CD4-positive, alpha-beta T cell treated with Interleukin-4 for 1 hour (primary cell): ENCODE measurements at regions not wholly inside any gene's neighbourhood (a gene's known extent, or its start where the extent isn't known, plus 50 kb on each side); places are given as distances from the start of the nearest gene placed in this dataset.
"Not testable (repeated sequence)": the region's sequence is repeated elsewhere in the genome, so short reads cannot be mapped to it uniquely, and the experiment has no call there.

Source experiments
- DNase-seq, 2 donors: peaks; one replicate each; pipeline ENCODE4 v3.0.0-alpha.2; 2020 to 2022

DNA sequence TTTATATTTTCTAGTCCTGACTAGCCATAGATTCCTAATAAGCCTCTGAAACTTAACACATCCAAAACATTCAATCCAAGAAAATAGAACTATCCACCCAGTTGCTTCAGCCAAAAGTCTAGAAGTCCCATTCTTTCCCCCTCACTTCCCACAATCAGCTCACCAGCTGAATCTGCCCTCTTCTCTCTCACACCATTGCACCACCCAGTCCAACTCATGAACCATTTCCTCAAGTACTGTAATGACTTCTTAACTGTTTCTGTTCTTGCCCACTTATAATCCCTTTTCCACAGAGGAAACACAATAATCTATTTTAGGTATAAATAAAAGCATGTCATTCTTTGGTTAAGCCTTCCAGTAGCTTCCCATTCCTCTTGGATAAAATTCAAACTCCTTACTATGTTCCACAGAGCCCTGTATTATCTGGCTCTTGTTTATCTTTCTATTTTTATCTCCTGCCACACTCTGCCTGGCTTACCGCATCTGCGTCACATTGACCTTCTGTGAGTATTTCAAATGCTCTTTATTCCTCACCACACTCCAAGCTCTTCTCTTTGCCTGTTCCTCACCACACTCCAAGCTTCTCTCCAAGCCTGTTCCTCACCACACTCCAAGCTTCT, 205.9 kb upstream of the FRG1 start:
- DNase-seq = not testable (repeated sequence)

DNA sequence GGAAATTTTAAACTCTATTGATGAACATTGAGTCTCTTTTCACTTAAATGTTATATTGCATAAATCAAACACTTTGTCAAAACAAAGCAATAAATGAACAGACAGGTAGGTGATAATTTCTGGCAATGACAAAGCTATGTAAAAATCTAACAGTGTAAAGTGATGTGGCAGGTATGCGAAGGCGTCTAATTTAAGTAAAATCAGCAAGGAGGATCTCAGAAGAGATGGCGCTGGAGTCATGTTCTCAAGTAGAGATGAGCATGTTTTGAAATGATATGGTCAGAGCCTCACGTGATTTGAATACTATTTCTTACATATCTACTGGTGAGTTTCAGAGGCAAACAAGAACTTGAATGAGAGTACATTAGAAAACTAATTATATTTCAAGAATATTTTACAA, 204.0 kb upstream of the FRG1 start:
- not testable (repeated sequence) for DNase-seq

DNA sequence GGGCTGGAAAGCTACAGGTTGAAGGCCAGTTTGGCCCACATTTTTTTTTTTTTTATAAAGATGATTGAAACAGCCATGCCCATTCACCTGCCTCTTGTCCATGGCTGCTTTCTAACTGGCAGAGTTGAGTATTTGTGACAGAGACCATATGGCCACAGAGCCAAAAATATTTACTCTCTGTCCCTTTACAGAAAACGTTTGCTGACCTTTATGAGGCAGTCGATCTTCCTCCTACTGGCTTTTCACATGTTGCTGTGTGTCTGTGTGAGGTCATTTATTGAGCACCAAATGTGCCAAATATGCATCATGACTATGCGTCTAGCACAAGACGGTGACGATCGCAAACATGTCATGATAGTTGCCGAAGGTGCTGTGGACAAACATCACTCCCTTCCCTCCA, 200.6 kb upstream of the FRG1 start:
- not testable (repeated sequence) for DNase-seq

DNA sequence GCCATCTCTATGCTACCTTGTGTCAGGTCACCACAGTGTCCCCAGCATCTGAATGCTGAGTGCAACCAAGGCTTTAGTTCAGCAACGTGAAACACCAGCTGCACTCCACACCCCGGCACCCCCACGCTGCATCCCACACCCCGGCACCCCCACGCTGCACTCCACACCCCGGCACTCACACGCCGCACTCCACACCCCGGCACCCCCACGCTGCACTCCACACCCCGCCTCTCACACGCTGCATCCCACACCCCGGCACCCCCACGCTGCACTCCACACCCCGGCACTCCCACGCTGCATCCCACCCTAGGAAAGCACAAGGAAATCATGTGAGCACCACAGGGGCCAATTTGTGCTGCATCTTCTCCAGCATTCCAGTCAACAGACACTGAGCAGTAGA, 199.8 kb upstream of the FRG1 start:
- DNase-seq = no peak

DNA sequence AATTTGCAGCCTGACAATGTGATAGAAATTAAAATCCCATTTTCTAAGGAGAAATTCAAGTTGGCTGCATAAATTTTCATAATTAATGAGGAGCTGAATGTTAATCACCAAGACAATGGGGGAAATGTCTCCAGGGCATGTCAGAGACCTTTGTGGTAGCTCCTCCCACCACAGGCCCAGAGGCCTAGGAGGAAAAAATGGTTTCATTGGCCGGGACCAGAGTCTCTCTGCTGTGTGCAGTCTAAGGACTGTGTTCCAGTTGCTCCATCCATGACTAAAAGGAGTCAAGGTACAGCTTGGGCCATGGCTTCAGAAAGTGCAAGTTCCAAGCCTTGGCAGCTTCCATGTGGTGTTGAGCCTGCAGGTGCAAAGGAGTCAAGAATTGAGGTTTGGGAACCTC, 187.6 kb upstream of the FRG1 start:
- not testable (repeated sequence) for DNase-seq

DNA sequence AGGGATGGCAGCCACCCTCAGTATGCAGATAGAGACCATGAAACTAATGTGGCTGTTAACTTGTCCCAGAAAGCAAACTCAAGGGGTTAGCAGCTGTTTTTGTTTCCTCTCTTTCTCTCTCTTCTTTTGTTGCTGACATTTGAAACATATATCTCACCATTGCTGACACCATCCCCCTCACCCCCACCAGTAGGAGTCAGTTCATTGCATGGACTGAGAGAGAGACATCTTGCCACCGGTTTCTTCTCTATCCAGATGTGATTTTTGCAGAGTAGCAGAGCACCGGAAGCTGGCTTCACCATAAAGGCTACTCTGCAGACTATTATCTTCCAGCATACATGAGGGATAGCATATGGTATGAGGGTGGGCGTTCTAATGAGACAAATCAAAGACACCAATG, 177.1 kb upstream of the FRG1 start:
- DNase-seq = no peak

DNA sequence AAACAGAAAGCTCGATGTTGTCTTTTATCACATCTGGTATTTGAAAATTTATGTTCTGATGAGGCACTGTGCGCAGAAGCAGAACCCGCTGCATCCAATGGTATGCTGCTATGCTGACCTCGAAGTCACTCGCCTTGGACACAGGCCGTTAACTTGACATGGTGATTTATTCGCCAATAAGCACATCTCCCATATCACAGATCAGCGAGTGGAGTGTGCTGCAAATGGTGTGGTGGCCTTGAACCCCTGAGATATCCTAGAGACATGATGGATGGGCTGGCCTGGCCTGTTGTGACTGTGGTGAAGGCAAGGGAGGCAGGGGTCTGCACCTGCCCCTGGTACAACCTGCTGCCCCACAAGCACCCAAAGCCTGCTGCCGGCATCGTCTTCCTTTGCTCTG, 175.4 kb upstream of the FRG1 start:
- no peak for DNase-seq

DNA sequence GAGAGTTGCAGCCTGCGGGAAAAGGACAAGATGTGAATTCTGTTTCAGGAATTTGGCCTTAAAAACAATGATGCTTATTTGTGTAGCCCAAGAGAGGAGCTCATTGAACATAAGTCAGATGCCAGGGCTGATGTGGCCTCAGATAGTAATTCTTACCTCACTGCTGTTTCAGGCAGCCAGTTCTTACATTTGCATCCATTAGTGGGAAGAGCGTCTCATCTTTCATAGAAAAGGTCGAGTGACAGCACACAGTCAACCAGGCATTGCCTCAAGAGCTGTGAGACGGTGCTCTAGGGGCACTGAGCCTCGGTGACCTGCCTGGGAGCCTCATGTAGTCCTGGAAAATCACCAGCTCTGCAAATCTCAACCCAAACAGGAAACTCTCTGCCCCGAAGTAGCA, 174.9 kb upstream of the FRG1 start:
- DNase-seq = no peak

DNA sequence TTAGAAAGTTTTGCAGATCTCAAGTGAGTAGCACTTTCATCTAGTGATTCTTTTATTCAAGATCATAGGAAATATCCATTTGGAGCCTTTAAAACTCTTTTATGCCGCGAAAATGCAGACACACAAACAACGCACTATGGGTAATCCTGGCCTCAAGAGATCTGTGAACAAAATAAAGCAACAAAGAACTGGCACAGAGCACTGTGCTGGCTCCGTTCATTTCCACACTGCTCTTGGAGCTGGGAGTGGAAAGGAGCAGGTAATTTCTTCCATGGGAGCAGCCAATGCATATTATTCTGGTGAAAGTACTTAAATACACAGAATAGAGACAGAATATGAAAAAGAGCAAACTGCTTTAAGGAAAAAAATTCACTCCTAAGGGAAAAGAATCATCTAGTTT, 172.7 kb upstream of the FRG1 start:
- DNase-seq = no peak

DNA sequence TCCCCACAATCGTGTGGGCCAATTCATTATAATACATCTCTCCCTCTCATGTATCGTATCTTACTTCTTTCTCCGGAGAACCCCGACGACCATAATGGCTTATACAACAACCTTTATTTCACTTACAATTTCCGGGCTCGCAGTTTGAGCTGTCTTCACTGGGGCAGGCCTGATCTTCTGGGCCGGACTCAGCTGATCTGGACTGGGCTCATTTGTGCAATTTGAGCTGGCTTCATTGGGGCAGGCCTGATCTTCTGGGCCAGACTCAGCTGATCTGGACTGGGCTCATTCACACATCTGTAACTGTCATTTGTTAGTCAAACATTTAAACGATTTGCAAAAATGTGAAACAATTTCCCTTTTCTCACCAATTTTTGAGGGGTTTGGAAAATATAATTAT, 171.5 kb upstream of the FRG1 start:
- no peak for DNase-seq

DNA sequence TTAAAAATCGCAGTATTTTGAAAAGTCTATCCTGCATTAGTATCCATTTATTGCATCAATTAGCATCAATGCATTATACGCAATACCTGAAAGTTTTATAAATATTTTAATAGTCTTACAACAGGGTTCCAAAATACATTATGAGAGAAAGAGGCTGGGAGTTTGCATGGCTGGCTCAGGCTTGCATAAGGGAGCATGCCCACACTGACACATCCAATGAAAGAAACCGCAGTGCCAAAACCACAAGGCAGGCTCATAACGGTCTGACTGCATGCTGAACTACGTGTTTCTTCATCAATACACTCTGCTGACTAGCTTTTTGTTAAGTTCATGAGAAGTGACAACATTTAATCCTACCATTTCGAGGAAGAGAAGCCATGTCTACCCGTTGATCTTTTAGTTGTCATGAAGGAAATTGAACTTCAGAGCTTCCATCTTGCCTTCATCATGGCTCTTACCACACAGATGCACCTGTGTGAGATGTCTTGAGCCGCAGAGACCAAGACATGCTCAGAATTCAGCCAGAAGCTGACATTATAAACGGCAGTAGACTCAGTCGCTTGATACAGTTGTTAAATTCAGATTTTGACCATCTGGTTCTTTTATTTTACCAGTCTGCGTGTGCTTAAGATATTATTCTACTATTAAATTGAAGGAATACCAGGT, 168.8 kb upstream of the FRG1 start:
- no peak for DNase-seq

DNA sequence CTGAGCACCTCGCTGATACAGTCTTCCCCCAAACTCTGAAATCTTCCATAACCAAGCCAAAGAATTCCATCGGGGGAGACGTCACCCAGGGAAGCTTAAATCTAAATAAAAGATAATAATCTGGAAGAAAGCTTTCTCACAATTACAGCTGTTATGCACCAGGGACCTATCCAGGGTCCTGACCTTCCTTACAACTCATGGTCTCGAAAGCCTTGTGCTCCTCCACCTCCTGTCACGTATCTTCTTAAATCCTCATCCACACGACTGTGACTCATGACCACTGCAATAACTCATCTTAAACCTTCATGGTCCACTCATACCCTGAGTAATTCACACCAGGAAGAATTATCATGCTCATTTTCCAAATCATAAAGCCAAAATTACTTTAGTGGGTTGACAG, 166.8 kb upstream of the FRG1 start:
- no peak for DNase-seq

DNA sequence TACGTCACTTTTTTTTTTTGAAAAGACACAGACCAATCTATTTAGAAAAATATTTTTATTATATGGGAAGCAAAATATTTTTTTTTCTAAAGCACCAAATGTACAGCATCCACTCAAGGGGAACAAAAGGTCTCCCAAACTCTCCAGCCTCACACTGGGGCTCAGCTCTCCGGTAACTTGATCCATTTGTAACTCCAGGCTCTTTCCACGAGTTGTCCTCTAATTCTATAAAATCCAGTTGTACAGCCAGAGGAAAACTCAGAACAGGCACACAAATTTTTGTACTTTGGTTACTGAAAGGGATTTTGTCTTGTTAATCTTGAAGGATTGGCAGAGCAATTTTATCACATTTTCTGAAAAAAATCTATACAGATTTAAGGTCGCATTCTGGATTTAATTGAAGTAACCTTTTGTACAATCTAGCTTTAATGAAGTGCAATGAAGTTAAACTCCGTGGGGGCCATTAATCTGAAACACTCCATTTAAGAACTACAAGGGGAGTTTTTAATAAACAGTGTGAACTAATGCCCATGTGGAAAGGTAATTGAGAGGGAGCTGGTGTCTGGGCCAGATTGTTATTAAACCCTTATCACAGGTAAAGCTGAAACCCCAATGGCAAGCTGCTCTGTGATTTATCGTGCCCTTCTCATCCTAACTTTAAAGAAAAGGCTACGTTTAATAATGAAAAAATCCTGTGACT, 161.2 kb upstream of the FRG1 start:
- no peak for DNase-seq

DNA sequence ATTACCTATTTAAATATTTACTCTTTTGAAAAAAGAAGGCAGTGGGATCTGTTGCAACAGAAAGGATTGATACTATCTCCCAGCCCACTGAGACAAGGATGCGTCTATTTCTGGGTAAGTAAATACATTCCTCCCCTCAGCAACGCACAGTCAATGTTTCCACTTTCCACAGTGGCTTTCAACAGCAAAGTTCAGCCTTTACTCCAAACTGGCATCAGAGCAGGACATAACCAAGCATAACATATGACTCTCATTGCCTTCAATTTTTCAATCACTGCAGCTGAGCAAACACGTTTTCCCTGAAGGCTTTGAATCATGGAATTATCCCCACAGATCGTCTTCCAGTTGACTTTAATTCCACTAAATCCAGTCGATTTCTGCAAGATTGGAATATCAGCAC, 160.3 kb upstream of the FRG1 start:
- DNase-seq = no peak

DNA sequence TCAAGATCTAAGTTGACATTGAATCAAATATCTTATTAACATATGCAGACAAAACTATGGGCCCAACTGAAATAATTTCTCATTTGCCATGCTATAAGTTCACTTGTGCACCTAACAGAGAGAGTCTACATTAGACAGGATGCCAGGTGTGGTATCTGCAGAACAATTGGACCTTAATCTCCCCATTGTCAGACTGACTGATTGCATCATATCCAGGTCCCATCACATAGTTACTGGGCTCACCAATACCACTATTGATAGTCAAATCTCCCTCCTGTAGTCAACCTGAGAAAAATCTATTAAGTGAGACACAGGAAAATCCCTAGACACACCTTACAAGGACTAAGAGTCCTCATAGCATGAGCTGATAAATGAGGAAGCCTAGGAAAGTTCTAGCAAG, 156.0 kb upstream of the FRG1 start:
- DNase-seq = no peak

DNA sequence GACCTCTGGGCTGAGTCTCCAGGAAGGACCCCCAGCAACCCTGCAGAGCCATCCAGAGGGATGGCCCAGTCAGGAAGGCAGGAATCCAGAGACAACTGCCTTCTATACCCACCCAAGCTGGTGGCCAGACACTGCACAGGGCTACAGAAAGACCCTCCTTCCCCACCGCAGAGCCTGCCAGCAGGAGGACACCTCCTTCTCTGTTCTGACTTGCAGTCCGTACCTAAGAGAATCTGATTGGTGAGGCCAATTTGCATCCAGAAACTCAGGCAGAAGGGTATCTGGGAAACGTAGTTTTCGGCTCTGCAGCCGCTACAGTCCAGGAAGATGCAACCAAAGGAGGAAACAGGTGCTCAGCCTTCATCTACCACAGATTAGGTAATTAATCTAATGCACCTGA, 155.4 kb upstream of the FRG1 start:
- DNase-seq = no peak

DNA sequence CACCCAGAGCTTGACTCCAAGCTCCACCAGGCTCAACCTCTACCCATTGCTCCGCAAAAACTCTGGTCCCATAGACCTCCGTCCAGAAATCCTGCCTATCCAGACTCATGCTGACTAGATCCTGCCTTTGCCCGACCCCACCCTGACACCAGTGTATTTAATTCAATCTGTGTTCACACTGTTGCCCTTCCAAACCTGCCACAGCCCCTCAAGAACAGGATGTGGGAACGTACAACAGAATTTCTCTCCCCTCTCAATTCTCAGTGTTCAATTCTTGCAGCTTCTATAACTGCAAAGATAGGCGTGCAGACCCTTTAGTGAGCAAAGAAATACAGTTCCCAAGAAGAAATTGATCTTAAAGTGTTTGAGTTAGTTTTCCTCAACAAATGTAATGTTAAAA, 154.2 kb upstream of the FRG1 start:
- DNase-seq = no peak

DNA sequence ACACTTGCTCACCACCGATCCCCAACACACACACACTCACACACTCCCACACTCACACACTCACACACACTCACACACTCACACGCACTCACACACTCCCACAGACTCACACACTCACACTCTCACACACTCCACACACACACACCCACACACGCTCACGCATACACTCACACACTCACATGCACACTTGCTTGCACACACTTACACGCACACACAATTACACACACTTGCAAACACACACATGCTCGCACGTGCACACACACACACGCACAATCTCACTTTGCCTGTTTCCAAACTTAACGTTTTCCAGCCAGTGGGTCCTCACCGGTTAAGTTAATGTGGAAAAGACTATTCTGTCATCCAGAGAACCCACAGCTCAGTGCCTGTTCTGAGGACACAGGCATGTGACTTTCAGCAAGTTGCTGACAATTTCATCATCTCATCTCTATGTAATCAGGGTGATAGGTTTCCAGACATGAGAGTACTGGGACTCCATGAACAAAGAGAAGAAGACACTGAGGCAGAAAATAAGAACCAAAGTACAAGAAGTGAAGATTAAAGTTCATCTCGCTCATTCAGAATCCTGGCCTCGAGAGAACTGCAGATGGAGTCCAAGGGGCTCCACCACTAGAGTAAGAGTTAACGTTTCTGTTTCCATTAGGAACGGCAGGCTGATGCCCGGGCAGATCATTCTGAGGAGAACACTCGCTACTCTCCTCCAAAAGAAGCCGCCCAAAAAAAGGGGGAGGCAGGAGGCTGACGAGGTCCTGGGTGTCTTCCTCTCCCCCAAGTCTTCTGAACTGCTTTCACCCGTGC, 153.2 kb upstream of the FRG1 start:
- no peak for DNase-seq

DNA sequence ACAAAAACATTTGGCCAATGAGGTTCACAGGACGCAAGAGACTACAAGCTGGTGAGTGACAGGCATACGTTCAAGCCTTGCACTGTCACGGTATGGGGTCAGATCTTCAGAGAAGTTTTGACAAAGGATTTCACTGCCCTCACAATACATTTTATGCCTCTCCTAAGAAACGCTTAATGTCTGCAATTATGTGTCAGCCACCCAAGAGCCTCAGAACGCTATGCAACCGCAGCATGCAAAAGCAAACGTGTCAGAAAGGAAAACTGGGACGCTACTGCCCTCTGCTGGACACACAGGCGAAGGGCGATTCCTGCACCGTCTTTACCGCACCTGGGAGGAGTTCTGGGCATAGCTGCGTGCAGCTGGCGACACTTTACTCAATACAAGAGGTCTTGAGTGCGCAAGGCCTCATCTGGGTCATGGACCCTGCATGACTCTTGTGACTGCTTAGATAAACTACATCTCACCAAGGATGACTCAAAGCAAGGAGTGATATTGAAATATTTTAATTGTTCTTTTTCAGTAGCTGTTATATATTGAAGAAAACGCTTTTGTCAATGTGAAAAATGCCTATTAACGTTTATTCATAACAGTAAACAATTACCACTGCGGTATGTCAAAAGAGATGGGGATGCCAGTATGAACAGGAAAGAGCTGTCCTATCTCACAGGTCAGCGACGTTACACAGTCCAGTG, 147.6 kb upstream of the FRG1 start:
- DNase-seq = peak; percentile 47 to 56

DNA sequence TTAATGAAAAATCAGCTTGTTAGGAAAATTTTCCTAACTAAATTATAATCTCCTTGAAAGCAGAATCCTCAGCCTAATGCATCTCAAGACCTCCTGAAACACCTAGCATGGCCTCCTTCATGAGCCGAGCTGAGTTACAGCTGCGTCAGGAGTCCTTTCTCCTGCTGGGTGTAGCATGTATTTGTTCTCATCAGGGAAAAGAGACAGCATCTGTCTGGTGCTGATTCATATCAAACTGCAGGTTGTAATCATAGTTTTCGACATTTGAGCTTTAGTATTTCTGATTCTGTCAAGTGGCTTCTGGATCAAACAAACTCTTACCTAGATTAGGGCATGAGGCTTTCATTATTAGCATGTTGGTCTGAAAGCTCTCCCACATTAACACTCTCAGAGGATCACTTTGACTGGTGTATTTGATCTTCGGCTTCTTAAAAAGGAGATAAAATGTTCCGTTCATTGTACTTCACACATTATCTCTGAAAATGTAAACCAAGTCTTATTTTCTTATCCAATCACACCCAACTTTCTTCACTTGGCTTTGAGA, 140.1 kb upstream of the FRG1 start:
- DNase-seq = no peak

DNA sequence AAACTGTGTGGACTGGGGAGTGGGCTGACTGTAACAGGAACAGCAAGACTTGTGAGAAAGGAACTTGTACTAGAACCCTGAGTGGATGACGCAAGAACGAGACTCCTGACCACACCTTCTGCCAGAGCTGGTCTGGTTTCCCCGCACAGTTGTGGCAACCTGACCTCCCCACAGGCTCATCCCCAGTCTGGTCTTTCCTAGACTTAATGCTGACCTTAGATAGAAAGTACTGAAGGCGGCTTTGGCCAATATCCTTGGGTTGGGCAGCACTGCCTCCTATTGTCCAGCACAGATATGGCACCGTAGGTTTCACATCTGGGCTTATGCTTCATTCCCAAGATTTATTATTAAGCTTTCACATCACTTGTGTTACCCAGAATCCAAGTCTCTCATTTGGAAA, 137.8 kb upstream of the FRG1 start:
- DNase-seq = no peak

DNA sequence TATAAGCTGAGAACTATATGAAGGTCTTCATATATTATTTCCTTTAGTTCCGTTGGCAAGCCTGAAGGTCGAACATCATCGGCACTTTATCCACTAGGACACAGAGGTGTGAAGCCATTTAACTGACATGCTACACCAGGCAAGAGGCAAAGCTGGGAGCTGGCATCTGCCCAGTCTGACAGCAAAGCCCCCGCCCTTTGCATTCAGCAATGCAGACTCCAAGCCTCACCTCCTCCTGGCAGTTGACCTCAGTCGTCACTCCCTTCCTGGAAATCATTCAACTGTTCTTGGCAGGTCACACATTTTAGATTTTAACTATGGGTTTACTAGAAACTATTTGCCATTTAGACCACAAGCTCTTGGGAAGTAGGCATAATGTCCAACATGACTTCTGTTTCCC, 135.8 kb upstream of the FRG1 start:
- DNase-seq = no peak

DNA sequence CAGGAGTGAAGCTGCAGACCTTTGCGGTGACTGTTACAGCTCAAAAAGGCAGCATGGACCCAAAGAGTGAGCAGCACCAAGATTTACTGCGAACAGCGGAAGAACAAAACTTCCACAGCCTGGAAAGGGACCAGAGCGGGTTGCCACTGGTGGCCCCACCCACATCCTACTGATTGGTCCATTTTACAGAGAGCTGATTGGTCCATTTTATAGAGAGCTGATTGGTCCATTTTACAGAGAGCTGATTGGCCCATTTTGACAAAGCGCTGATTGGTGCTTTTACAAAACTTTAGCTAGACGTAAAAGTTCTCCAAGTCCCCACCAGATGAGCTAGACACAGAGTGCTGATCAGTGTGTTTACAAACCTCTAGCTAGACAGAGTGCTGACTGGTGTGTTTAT, 134.2 kb upstream of the FRG1 start:
- DNase-seq = no peak
